Aorta (tissue), 5 donors: ENCODE measurements at regions not wholly inside any gene's neighbourhood (a gene's known extent, or its start where the extent isn't known, plus 50 kb on each side); places are given as distances from the start of the nearest gene placed in this dataset.
"Not testable (repeated sequence)": the region's sequence is repeated elsewhere in the genome, so short reads cannot be mapped to it uniquely, and the experiment has no call there.

Source experiments
- ATAC-seq: fragments of 200-7000 bp; cut with Tn5 transposase; one replicate; pipeline ENCODE4 v1.9.1; 2022; ENCODE audit warnings: moderate library complexity; ENCODE audit not compliant: low FRiP score
- DNase-seq, 2 donors: peaks; one replicate each; pipeline ENCODE4 v3.0.0-alpha.2; 2020
- H3K27ac ChIP-seq, 2 donors: one replicate each; pipeline ENCODE4 v1.5.1; 2013; ENCODE audit warnings: low read length in 2 of 2, mild to moderate bottlenecking in 2 of 2, moderate library complexity in 2 of 2, control low read depth in 1 of 2, inconsistent platforms in 1 of 2, low read depth in 1 of 2
- H3K27me3 ChIP-seq, 2 donors: one replicate each; pipeline ENCODE4 v1.6.1; 2013; ENCODE audit warnings: control low read depth in 1 of 2, low read length in 1 of 2, mild to moderate bottlenecking in 1 of 2, moderate library complexity in 1 of 2; ENCODE audit not compliant: insufficient read depth in 2 of 2, control insufficient read depth in 1 of 2
- H3K36me3 ChIP-seq, 2 donors: one replicate each; pipeline ENCODE4 v1.6.1; 2013; ENCODE audit warnings: control low read depth in 1 of 2, low read length in 1 of 2, mild to moderate bottlenecking in 1 of 2; ENCODE audit not compliant: insufficient read depth in 2 of 2, control insufficient read depth in 1 of 2
- H3K4me1 ChIP-seq, 2 donors: one replicate each; pipeline ENCODE4 v1.6.1; 2013; ENCODE audit warnings: low read length in 2 of 2, control low read depth in 1 of 2, mild to moderate bottlenecking in 1 of 2, moderate library complexity in 1 of 2; ENCODE audit not compliant: insufficient read depth in 2 of 2, control insufficient read depth in 1 of 2
- H3K4me3 ChIP-seq, 2 donors: one replicate each; pipeline ENCODE4 v1.5.1; 2013; ENCODE audit warnings: low read length in 2 of 2, control low read depth in 1 of 2, mild to moderate bottlenecking in 1 of 2
- H3K9me3 ChIP-seq: one replicate; pipeline ENCODE4 v1.6.1; 2013; ENCODE audit warnings: mild to moderate bottlenecking, low read length; ENCODE audit not compliant: control insufficient read depth
- WGBS, 2 donors: extraction: QIAGEN DNeasy Blood & Tissue Kit; methylation state at CpG; one replicate each; pipeline ENCODE4 v1.1.7; 2013; 5-methylcytosine and 5-hydroxymethylcytosine counted together
- intact Hi-C, 2 donors: fragments of 100-400 bp; cut with DNase I; formaldehyde crosslinking; loops; one replicate each; pipeline versions ENCODE4 v1.14.2 to v1.15.0; 2022
- donor health status: healthy with polysubstance abuse.
- donor health status: Bipolar disorder and iron deficiency.
- donor health status: DM: no; HTN: no; CAD: no.
- donor health status: DM: no; HTN: no; CAD: no.
- donor health status: DM: yes; HTN: yes; CAD: no.

DNA sequence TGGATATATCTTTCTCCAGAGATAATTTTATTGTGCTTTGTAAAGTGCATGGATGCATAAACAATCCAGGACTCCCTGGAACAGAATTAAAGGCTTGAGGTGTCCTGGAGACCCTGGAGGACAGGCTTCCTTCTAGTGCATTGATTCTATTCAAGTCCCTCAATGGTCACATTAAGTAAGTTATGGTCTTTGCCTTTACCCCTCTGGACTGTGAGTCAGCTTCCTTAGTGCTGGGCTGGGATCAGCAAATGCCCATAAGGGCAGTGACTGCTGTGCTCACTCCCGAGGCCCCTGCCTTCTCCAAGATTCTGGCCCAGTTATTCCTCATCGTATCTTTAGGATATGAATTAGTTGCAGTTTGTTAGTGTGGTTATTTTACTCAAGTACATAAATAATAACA is 178.7 kb upstream of the PRSS58 start:
- no peak for DNase-seq

DNA sequence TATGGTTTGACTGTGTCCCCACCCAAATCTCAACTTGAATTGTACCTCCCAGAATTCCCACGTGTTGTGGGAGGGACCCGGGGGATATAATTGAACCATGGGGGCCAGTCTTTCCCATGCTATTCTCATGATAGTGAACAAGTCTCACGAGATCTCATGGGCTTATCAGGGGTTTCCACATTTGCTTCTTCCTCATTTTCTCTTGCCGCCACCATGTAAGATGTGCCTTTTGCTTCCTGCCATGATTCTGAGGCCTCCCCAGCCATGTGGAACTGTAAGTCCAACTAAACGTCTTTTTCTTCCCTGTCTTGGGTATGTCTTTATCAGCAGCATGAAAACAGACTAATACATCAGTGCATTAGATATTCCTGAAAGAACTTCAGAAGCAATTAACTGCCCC is 177.7 kb upstream of the PRSS58 start:
- intact Hi-C loops, H3K4me3 ChIP-seq, H3K9me3 ChIP-seq, H3K4me1 ChIP-seq, H3K27ac ChIP-seq, H3K27me3 ChIP-seq, DNase-seq, H3K36me3 ChIP-seq, ATAC-seq: not testable (repeated sequence)
- 76 to 80% methylated on average over 5 of the region's 5 CpGs for WGBS, 2 donors

More for the DNA sequence above, 178.7 kb upstream of the PRSS58 start:
- ATAC-seq = no peak
- Histone ChIP-seq H3K9me3 (no peaks in the 10 kb centered on the region), H3K27ac (no peak overlapping the region), H3K27me3 (no peaks in the 10 kb centered on the region), H3K4me3 (no peak overlapping the region), H3K4me1 (no peaks in the 10 kb centered on the region), H3K36me3 (no peaks in the 10 kb centered on the region)
- 73 to 74% methylated on average over 2 of the region's 2 CpGs for WGBS, 2 donors
- intact Hi-C loops = no loop called here

- H3K27me3 ChIP-seq = no peaks in the 10 kb centered on the region
- no peak for ATAC-seq
Observed at GRCh38 chr7:142434666-142435167, 176.9 kb upstream of the PRSS58 start.

DNA sequence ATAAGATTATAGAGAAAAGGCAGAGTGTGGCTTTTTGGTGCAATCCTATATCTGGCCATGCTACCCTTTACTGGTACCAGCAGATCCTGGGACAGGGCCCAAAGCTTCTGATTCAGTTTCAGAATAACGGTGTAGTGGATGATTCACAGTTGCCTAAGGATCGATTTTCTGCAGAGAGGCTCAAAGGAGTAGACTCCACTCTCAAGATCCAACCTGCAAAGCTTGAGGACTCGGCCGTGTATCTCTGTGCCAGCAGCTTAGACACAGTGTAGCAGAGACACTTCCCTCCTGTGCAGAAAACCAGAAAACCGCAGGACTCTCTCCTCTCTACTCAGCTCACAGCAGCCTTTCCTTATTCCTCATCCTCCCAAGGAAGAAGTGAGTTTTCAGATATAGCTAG is 176.3 kb upstream of the PRSS58 start:
- H3K27ac ChIP-seq, H3K4me1 ChIP-seq, DNase-seq, ATAC-seq, intact Hi-C loops, H3K9me3 ChIP-seq, H3K36me3 ChIP-seq, H3K27me3 ChIP-seq, H3K4me3 ChIP-seq: not testable (repeated sequence)
- WGBS, 2 donors = 76 to 85% methylated on average over 5 of the region's 5 CpGs

More at GRCh38 chr7:142434666-142435167, 176.9 kb upstream of the PRSS58 start:
- Histone ChIP-seq H3K27ac (no peak overlapping the region), H3K4me3 (no peak overlapping the region), H3K36me3 (no peaks in the 10 kb centered on the region), H3K9me3 (no peaks in the 10 kb centered on the region), H3K4me1 (no peaks in the 10 kb centered on the region)
- WGBS, 2 donors = 80 to 86% methylated on average over 7 of the region's 7 CpGs
- intact Hi-C loops = no loop called here
- no peak for DNase-seq

GRCh38 chr7:142432377-142432776 is 174.5 kb upstream of the PRSS58 start:
- Histone ChIP-seq H3K27ac (no peak overlapping the region), H3K4me3 (no peak overlapping the region), H3K36me3 (no peaks in the 10 kb centered on the region), H3K27me3 (no peaks in the 10 kb centered on the region), H3K9me3 (no peaks in the 10 kb centered on the region), H3K4me1 (no peaks in the 10 kb centered on the region)
- DNase-seq (no peak), ATAC-seq (no peak)
- WGBS, 2 donors = 82 to 87% methylated on average over 2 of the region's 2 CpGs
- intact Hi-C loops = no loop called here

DNA sequence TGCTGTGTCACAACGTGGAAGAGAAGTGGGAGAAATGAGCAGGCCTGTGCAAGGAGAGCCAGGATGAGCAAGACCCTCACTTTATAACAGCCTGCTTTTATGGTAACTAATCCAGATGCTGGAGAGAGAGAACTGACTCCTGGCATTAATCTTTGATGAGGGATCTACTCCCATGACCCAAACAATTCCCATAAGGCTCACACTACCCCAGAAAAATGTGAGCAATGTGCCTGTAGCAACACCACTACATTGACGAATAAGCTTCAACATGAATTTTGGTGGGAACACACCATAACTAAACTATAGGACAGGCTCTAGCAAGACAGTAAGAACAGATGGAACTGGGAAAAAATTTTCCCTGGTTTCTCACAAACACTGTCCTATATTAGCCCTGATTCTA is 173.6 kb upstream of the PRSS58 start:
- DNase-seq = no peak
- intact Hi-C loops = no loop called here

GRCh38 chr7:142428094-142428493 is 170.2 kb upstream of the PRSS58 start:
- H3K27me3 ChIP-seq = no peaks in the 10 kb centered on the region
- no peaks in the 10 kb centered on the region for H3K36me3 ChIP-seq
- WGBS, 2 donors = 30 to 47% methylated on average over 2 of the region's 2 CpGs
- no peak overlapping the region for H3K4me3 ChIP-seq
- intact Hi-C loops = no loop called here
- H3K27ac ChIP-seq = no peak overlapping the region
- DNase-seq = no peak
- ATAC-seq = no peak
- H3K4me1 ChIP-seq = no peaks in the 10 kb centered on the region
- no peaks in the 10 kb centered on the region for H3K9me3 ChIP-seq

More for the DNA sequence above, 173.6 kb upstream of the PRSS58 start:
- WGBS, 2 donors = 64 to 65% methylated on average over 2 of the region's 2 CpGs
- Histone ChIP-seq H3K36me3 (no peaks in the 10 kb centered on the region), H3K4me3 (no peak overlapping the region), H3K4me1 (no peaks in the 10 kb centered on the region), H3K27ac (no peak overlapping the region), H3K27me3 (no peaks in the 10 kb centered on the region), H3K9me3 (no peaks in the 10 kb centered on the region)
- ATAC-seq = no peak

GRCh38 chr7:142425281-142425680 is 167.4 kb upstream of the PRSS58 start:
- 70 to 72% methylated on average over 8 of the region's 8 CpGs for WGBS, 2 donors
- H3K4me3 ChIP-seq = no peak overlapping the region
- no peak overlapping the region for H3K27ac ChIP-seq
- H3K4me1 ChIP-seq = no peaks in the 10 kb centered on the region
- no peaks in the 10 kb centered on the region for H3K27me3 ChIP-seq
- H3K36me3 ChIP-seq = no peaks in the 10 kb centered on the region
- intact Hi-C loops = no loop called here
- DNase-seq (no peak), ATAC-seq (no peak)
- no peaks in the 10 kb centered on the region for H3K9me3 ChIP-seq

DNA sequence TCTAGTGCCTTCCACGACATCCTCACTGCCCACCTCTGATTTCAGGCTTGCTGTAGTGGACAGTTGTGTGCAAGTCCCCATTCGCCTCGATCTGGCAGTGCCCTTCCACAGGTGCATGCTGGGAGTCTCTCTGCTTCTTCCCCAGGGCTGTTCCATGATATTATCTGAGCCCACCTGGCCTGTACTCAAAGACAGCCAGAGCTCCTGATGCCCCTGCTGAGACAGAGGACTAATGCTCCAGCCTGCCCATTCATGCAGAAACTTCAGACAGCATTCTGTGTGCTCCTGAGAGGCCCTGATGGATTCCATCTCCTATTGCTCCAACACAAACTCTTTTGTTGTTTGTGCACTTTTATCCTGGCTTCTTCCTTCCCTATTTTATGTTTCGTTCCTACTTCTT is 164.8 kb upstream of the PRSS58 start:
- H3K27me3 ChIP-seq = no peaks in the 10 kb centered on the region
- no peak overlapping the region for H3K27ac ChIP-seq
- WGBS, 2 donors = 81 to 86% methylated on average over 4 of the region's 4 CpGs
- no peak for ATAC-seq
- no peak for DNase-seq
- H3K9me3 ChIP-seq = no peaks in the 10 kb centered on the region
- H3K36me3 ChIP-seq = no peaks in the 10 kb centered on the region
- H3K4me1 ChIP-seq = no peaks in the 10 kb centered on the region
- no peak overlapping the region for H3K4me3 ChIP-seq
- intact Hi-C loops = no loop called here
